Liver (tissue), 3 donors: ENCODE measurements at regions not wholly inside any gene's neighbourhood (a gene's known extent, or its start where the extent isn't known, plus 50 kb on each side); places are given as distances from the start of the nearest gene placed in this dataset.

ENCODE experiments used
- CTCF ChIP-seq: fragments of 150-350 bp; IDR thresholded peaks from 2 replicates; pipeline ENCODE4 v1.5.1; 2017; ENCODE audit warnings: improper control_type of control experiment, low read depth, low read length; ENCODE audit not compliant: missing input control
- EGR1 ChIP-seq, 2 donors: IDR thresholded peaks; 2 replicates each; pipeline ENCODE4 v1.6.1; 2016 to 2018; ENCODE audit warnings: antibody characterized with exemption in 2 of 2, low read depth in 2 of 2
- FOXA1 ChIP-seq: IDR thresholded peaks from 2 replicates; pipeline ENCODE4 v1.6.1; 2016; ENCODE audit warnings: antibody characterized with exemption
- HNF4A ChIP-seq, 2 donors: conservative IDR thresholded peaks; 2 replicates each; pipeline ENCODE4 v1.6.1; 2016; ENCODE audit warnings: antibody characterized with exemption in 2 of 2, mild to moderate bottlenecking in 2 of 2
- MAX ChIP-seq: IDR thresholded peaks from 2 replicates; pipeline ENCODE4 v1.6.1; 2016; ENCODE audit warnings: antibody characterized with exemption
- RAD21 ChIP-seq, 2 donors: IDR thresholded peaks; 2 replicates each; pipeline ENCODE4 v1.6.1; 2016; ENCODE audit warnings: antibody characterized with exemption in 2 of 2, mild to moderate bottlenecking in 2 of 2
- RXRA ChIP-seq, 2 donors: IDR thresholded peaks; 2 replicates each; pipeline ENCODE4 v1.6.1; 2017 to 2018; ENCODE audit warnings: antibody characterized with exemption in 2 of 2, mild to moderate bottlenecking in 1 of 2
- SP1 ChIP-seq: IDR thresholded peaks from 2 replicates; pipeline ENCODE4 v1.6.1; 2018; ENCODE audit warnings: antibody characterized with exemption, mild to moderate bottlenecking
- ZBTB33 ChIP-seq: IDR thresholded peaks from 2 replicates; pipeline ENCODE4 v1.6.1; 2016; ENCODE audit warnings: antibody characterized with exemption
- TF ChIP-seq, protein P1 (sequence below): IDR thresholded peaks from 2 replicates; pipeline ENCODE4 v1.6.1; 2016; ENCODE audit warnings: antibody characterized with exemption
- TF ChIP-seq, protein P2 (sequence below): IDR thresholded peaks from 2 replicates; pipeline ENCODE4 v1.6.1; 2016; ENCODE audit warnings: antibody characterized with exemption, mild to moderate bottlenecking
- donor health status: healthy.
- donor health status: healthy.

GRCh38 chr3:81989274-81989673 lies 227.8 kb upstream of the GBE1 start:
- no peak for TF ChIP-seq CTCF
- TF ChIP-seq, protein P1, sequence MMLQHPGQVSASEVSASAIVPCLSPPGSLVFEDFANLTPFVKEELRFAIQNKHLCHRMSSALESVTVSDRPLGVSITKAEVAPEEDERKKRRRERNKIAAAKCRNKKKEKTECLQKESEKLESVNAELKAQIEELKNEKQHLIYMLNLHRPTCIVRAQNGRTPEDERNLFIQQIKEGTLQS: no peak
- no peak for TF ChIP-seq FOXA1
- no peak for TF ChIP-seq MAX
- no peak for TF ChIP-seq ZBTB33
- TF ChIP-seq, protein P2, sequence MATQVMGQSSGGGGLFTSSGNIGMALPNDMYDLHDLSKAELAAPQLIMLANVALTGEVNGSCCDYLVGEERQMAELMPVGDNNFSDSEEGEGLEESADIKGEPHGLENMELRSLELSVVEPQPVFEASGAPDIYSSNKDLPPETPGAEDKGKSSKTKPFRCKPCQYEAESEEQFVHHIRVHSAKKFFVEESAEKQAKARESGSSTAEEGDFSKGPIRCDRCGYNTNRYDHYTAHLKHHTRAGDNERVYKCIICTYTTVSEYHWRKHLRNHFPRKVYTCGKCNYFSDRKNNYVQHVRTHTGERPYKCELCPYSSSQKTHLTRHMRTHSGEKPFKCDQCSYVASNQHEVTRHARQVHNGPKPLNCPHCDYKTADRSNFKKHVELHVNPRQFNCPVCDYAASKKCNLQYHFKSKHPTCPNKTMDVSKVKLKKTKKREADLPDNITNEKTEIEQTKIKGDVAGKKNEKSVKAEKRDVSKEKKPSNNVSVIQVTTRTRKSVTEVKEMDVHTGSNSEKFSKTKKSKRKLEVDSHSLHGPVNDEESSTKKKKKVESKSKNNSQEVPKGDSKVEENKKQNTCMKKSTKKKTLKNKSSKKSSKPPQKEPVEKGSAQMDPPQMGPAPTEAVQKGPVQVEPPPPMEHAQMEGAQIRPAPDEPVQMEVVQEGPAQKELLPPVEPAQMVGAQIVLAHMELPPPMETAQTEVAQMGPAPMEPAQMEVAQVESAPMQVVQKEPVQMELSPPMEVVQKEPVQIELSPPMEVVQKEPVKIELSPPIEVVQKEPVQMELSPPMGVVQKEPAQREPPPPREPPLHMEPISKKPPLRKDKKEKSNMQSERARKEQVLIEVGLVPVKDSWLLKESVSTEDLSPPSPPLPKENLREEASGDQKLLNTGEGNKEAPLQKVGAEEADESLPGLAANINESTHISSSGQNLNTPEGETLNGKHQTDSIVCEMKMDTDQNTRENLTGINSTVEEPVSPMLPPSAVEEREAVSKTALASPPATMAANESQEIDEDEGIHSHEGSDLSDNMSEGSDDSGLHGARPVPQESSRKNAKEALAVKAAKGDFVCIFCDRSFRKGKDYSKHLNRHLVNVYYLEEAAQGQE: no peak
- TF ChIP-seq RAD21 (IDR thresholded peaks at IDR 0.05): no peak
- no peak for TF ChIP-seq HNF4A (conservative IDR thresholded peaks at IDR 0.05)
- TF ChIP-seq SP1: no peak
- no peak for TF ChIP-seq RXRA (IDR thresholded peaks at IDR 0.05)
- TF ChIP-seq EGR1 (IDR thresholded peaks at IDR 0.05; ENCODE audit: low read depth in 2 of 2): no peak
